Uterus (tissue), 2 donors: ENCODE measurements at regions not wholly inside any gene's neighbourhood (a gene's known extent, or its start where the extent isn't known, plus 50 kb on each side); places are given as distances from the start of the nearest gene placed in this dataset.

Experiments used
- CTCF ChIP-seq, 4 experiments: fragments of 200-600 bp in 2 of 4; fragments of 450-650 bp in 2 of 4; sonication (generic) in 2 of 4; IDR thresholded peaks; one replicate each; pipeline ENCODE4 v1.5.1; 2016 to 2019; ENCODE audit warnings: antibody characterized with exemption in 4 of 4, mild to moderate bottlenecking in 2 of 4, moderate library complexity in 1 of 4
- POLR2A ChIP-seq, 2 donors: fragments of 450-650 bp; IDR thresholded peaks; one replicate each; pipeline ENCODE4 v1.6.1; 2016; ENCODE audit warnings: antibody characterized with exemption in 2 of 2, mild to moderate bottlenecking in 1 of 2, moderate library complexity in 1 of 2

GRCh38 chr19:31938675-31939074 lies 406.7 kb upstream of the ZNF507 start:
- no peak for TF ChIP-seq CTCF (IDR thresholded peaks at IDR 0.05)
- TF ChIP-seq POLR2A (IDR thresholded peaks at IDR 0.05) = no peak
